ENCODE measurements at regions not wholly inside any gene's neighbourhood (a gene's known extent, or its start where the extent isn't known, plus 50 kb on each side); places are given as distances from the start of the nearest gene placed in this dataset.
A peak's percentile ranks its signal among the peaks of the same experiment; 100 is the strongest.

DNA sequence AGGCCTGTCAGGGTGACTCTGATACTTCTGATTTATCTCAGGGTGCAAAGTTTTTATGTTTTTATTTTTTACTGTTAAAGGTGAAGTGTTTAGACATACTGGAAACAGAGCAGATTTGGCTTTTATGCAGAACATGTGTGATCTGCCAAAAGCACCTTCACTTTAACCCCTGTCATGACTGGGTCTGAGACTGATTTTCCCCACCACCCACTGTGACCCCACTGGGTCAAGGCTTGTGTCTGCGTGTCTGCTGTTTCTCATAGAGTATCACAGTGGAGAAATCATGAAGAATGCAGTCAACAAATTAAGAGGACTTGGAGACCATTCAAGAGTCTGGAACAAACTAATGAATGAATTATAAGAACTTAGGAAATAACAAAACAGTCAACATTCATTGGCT, 131.2 kb downstream of the SPTSSA start:
- Mint-ChIP-seq H3K4me3 (ENCODE audit: unreplicated experiment) (no peak overlapping the region), H3K9me3 (ENCODE audit: unreplicated experiment) (no peaks in the 10 kb centered on the region), H3K36me3 (ENCODE audit: unreplicated experiment) (no peaks in the 10 kb centered on the region), H3K27me3 (ENCODE audit: unreplicated experiment) (no peaks in the 10 kb centered on the region), H3K27ac (ENCODE audit: unreplicated experiment) (no peak overlapping the region), H3K4me1 (ENCODE audit: low read depth, unreplicated experiment) (peaks cover 5% of the 10 kb centered on the region)
- TF ChIP-seq, protein P1, sequence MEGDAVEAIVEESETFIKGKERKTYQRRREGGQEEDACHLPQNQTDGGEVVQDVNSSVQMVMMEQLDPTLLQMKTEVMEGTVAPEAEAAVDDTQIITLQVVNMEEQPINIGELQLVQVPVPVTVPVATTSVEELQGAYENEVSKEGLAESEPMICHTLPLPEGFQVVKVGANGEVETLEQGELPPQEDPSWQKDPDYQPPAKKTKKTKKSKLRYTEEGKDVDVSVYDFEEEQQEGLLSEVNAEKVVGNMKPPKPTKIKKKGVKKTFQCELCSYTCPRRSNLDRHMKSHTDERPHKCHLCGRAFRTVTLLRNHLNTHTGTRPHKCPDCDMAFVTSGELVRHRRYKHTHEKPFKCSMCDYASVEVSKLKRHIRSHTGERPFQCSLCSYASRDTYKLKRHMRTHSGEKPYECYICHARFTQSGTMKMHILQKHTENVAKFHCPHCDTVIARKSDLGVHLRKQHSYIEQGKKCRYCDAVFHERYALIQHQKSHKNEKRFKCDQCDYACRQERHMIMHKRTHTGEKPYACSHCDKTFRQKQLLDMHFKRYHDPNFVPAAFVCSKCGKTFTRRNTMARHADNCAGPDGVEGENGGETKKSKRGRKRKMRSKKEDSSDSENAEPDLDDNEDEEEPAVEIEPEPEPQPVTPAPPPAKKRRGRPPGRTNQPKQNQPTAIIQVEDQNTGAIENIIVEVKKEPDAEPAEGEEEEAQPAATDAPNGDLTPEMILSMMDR (IDR thresholded peaks at IDR 0.05; ENCODE audit: partially characterized antibody, unreplicated experiment): no peak
- DNase-seq: no peak

DNA sequence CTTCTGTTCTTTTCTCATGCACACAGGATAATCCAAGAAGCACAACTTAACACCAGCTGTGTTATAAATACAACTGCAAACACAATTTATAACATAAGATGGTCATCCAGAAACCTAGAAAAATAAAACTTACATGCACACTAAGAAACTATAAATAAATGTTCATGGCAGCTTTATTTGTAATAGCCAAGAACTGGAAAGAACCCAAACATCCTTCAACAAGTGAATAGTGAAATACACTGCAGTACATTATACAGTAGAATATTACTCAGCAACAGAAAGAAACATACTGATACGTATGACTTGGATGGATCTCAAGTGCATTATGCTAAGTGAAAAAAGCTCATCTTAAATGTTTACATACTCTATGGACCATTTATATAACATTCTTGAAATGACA, 132.7 kb downstream of the SPTSSA start:
- DNase-seq: no peak
- Mint-ChIP-seq H3K9me3 (ENCODE audit: unreplicated experiment) (no peaks in the 10 kb centered on the region), H3K36me3 (ENCODE audit: unreplicated experiment) (no peaks in the 10 kb centered on the region), H3K27ac (ENCODE audit: unreplicated experiment) (no peak overlapping the region), H3K4me1 (ENCODE audit: low read depth, unreplicated experiment) (peaks cover 2% of the 10 kb centered on the region), H3K27me3 (ENCODE audit: unreplicated experiment) (no peaks in the 10 kb centered on the region), H3K4me3 (ENCODE audit: unreplicated experiment) (no peak overlapping the region)
- TF ChIP-seq, protein P1 (IDR thresholded peaks at IDR 0.05; ENCODE audit: partially characterized antibody, unreplicated experiment): no peak

DNA sequence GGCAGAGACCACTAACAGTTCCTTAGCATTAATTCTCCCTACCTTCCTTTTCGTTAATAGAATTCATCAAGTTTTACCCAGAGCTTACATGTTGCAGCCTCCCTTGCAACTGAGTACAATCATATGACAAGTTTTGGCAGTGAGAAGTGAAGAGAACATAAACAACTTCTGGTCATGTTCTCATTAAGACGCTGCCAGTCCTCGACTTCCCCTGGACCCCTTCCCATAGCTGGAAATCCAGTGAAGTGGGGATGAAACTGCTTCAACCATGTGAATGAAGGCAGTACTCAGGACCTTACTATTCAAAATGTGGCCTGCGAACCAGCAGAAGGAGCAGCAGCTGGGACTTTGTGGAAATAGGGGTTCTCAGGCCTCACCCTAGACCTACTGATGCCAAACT, 133.9 kb downstream of the SPTSSA start:
- DNase-seq: no peak
- no peaks in the 10 kb centered on the region for H3K36me3 Mint-ChIP-seq (ENCODE audit: unreplicated experiment)
- no peak overlapping the region for H3K4me3 Mint-ChIP-seq (ENCODE audit: unreplicated experiment)
- no peaks in the 10 kb centered on the region for H3K4me1 Mint-ChIP-seq (ENCODE audit: low read depth, unreplicated experiment)
- TF ChIP-seq, protein P1 (IDR thresholded peaks at IDR 0.05; ENCODE audit: partially characterized antibody, unreplicated experiment): no peak
- H3K9me3 Mint-ChIP-seq (ENCODE audit: unreplicated experiment): no peaks in the 10 kb centered on the region
- no peaks in the 10 kb centered on the region for H3K27me3 Mint-ChIP-seq (ENCODE audit: unreplicated experiment)
- H3K27ac Mint-ChIP-seq (ENCODE audit: unreplicated experiment): no peak overlapping the region

DNA sequence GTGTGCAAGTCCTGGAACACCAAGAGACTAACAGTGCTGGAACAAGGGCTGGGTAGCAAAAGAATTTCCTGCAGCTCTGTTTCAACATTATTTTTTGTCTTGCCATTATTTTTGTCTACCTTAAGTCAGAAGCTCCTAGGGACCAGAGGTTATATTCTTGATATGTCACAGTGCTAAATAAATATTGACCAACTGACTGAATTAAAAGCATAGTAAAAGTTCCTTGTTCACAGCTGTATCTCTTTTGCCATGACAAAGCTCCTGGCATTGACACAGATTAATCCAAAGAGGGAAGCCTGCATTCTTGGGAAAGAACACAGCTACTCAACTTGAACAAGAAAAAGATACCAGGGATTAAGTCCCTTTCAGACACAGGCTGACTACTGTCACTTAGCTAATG, 136.5 kb downstream of the SPTSSA start:
- no peaks in the 10 kb centered on the region for H3K4me1 Mint-ChIP-seq (ENCODE audit: low read depth, unreplicated experiment)
- no peak for DNase-seq
- no peaks in the 10 kb centered on the region for H3K9me3 Mint-ChIP-seq (ENCODE audit: unreplicated experiment)
- TF ChIP-seq, protein P1 (IDR thresholded peaks at IDR 0.05; ENCODE audit: partially characterized antibody, unreplicated experiment): no peak
- H3K27me3 Mint-ChIP-seq (ENCODE audit: unreplicated experiment): peaks cover 2% of the 10 kb centered on the region
- H3K36me3 Mint-ChIP-seq (ENCODE audit: unreplicated experiment): no peaks in the 10 kb centered on the region
- H3K27ac Mint-ChIP-seq (ENCODE audit: unreplicated experiment): no peak overlapping the region
- H3K4me3 Mint-ChIP-seq (ENCODE audit: unreplicated experiment): no peak overlapping the region

DNA sequence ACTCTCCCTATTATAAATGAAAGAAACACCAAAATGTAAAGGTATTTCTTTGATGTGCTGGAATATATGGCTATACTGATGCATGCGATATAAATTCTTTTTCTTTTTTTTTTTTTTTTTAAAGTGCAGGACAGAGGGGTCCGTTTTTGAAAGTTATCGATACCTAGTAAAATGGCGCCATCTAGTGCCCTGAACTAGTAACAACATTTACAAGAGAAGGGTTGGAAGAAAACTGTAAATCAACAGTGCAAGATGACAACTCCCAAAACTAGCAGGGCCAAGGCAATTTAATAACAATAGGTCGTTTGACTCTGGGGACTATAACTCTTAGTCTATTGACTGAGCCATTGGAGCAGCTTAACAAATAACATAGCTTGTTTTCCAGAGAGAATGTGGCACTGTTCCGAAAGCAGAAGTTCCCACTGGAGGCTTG, 137.7 kb downstream of the SPTSSA start:
- H3K9me3 Mint-ChIP-seq (ENCODE audit: unreplicated experiment): no peaks in the 10 kb centered on the region
- H3K27me3 Mint-ChIP-seq (ENCODE audit: unreplicated experiment): peaks cover 2% of the 10 kb centered on the region
- no peak overlapping the region for H3K4me3 Mint-ChIP-seq (ENCODE audit: unreplicated experiment)
- H3K4me1 Mint-ChIP-seq (ENCODE audit: low read depth, unreplicated experiment): no peaks in the 10 kb centered on the region
- no peak overlapping the region for H3K27ac Mint-ChIP-seq (ENCODE audit: unreplicated experiment)
- TF ChIP-seq, protein P1 (IDR thresholded peaks at IDR 0.05; ENCODE audit: partially characterized antibody, unreplicated experiment): peak; percentile 85
- DNase-seq: no peak
- no peaks in the 10 kb centered on the region for H3K36me3 Mint-ChIP-seq (ENCODE audit: unreplicated experiment)
